Esophagus squamous epithelium (tissue), 5 donors: ENCODE measurements at regions not wholly inside any gene's neighbourhood (a gene's known extent, or its start where the extent isn't known, plus 50 kb on each side); places are given as distances from the start of the nearest gene placed in this dataset.

Source experiments
- DNase-seq: peaks from one replicate; lab custom pipeline; 2025; lab: John Stamatoyannopoulos, UW
- H3K27ac ChIP-seq, 4 donors: fragments of 200-600 bp; sonication (generic); one replicate each; pipeline ENCODE4 v1.5.1; 2016 to 2019; ENCODE audit warnings: mild to moderate bottlenecking in 1 of 4
- H3K27me3 ChIP-seq, 4 donors: fragments of 200-600 bp; sonication (generic); 1 replicate in 3 of 4; 2 replicates in 1 of 4; pipeline versions ENCODE4 v1.5.1 to v1.6.0; 2017 to 2021; ENCODE audit warnings: antibody characterized with exemption in 1 of 4
- H3K36me3 ChIP-seq, 3 donors: fragments of 200-600 bp; sonication (generic); one replicate each; pipeline ENCODE4 v1.5.1; 2016 to 2019
- H3K4me1 ChIP-seq, 3 donors: fragments of 200-600 bp; sonication (generic); one replicate each; pipeline ENCODE4 v1.5.1; 2017 to 2019
- H3K4me3 ChIP-seq, 4 donors: fragments of 200-600 bp; sonication (generic); 1 replicate in 3 of 4; 2 replicates in 1 of 4; pipeline ENCODE4 v1.5.1; 2016 to 2019; ENCODE audit warnings: mild to moderate bottlenecking in 2 of 4, moderate library complexity in 1 of 4
- H3K9me3 ChIP-seq, 3 donors: fragments of 200-600 bp; sonication (generic); one replicate each; pipeline ENCODE4 v1.5.1; 2016 to 2019
- POLR2A ChIP-seq, 4 donors: fragments of 450-650 bp; IDR thresholded peaks; one replicate each; pipeline ENCODE4 v1.6.1; 2017; ENCODE audit warnings: antibody characterized with exemption in 4 of 4, mild to moderate bottlenecking in 4 of 4, moderate library complexity in 3 of 4
- WGBS, 2 donors: methylation state at CpG; one replicate each; pipeline ENCODE4 v1.1.5; 2018; 5-methylcytosine and 5-hydroxymethylcytosine counted together
- intact Hi-C: fragments of 100-400 bp; cut with DNase I; formaldehyde crosslinking; loops from one replicate; pipeline ENCODE4 v1.15.0; 2022
- TF ChIP-seq, protein P1 (sequence below), 6 experiments: fragments of 450-650 bp in 4 of 6; fragments of 200-600 bp in 2 of 6; sonication (generic) in 2 of 6; IDR thresholded peaks; one replicate each; pipeline ENCODE4 v1.5.1; 2016 to 2019; ENCODE audit warnings: antibody characterized with exemption in 6 of 6, mild to moderate bottlenecking in 4 of 6, moderate library complexity in 4 of 6
- donor health status: DM: yes; HTN: yes; CAD: no.

DNA sequence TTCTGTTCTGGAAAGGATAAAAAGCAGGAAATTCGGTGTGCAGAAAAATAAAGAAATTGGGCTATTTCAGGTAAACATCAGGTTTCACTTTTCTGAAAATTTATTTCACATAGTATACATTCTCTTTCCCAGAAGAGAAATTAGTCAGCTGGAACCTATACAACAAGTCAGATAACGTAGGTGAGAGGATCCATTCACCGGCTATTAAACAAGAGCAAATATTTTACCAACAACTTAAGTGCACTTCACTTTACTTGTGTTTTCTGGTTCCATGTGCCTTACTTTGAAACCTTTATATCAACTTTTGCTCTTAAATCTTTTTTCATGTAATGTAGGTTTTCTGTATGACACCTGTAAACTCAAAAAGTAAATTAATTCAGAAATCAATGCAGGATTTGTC is 839.7 kb downstream of the CDH11 start:
- Histone ChIP-seq H3K4me3 (no peak overlapping the region), H3K36me3 (no peaks in the 10 kb centered on the region), H3K4me1 (no peaks in the 10 kb centered on the region), H3K27ac (no peak overlapping the region), H3K9me3 (no peaks in the 10 kb centered on the region), H3K27me3 (no peaks in the 10 kb centered on the region)
- WGBS, 2 donors: 54 to 59% methylated on average over 3 of the region's 3 CpGs
- DNase-seq: no peak
- TF ChIP-seq, protein P1, sequence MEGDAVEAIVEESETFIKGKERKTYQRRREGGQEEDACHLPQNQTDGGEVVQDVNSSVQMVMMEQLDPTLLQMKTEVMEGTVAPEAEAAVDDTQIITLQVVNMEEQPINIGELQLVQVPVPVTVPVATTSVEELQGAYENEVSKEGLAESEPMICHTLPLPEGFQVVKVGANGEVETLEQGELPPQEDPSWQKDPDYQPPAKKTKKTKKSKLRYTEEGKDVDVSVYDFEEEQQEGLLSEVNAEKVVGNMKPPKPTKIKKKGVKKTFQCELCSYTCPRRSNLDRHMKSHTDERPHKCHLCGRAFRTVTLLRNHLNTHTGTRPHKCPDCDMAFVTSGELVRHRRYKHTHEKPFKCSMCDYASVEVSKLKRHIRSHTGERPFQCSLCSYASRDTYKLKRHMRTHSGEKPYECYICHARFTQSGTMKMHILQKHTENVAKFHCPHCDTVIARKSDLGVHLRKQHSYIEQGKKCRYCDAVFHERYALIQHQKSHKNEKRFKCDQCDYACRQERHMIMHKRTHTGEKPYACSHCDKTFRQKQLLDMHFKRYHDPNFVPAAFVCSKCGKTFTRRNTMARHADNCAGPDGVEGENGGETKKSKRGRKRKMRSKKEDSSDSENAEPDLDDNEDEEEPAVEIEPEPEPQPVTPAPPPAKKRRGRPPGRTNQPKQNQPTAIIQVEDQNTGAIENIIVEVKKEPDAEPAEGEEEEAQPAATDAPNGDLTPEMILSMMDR (IDR thresholded peaks at IDR 0.05): no peak
- no peak for TF ChIP-seq POLR2A (IDR thresholded peaks at IDR 0.05)
- intact Hi-C loops: no loop called here

DNA sequence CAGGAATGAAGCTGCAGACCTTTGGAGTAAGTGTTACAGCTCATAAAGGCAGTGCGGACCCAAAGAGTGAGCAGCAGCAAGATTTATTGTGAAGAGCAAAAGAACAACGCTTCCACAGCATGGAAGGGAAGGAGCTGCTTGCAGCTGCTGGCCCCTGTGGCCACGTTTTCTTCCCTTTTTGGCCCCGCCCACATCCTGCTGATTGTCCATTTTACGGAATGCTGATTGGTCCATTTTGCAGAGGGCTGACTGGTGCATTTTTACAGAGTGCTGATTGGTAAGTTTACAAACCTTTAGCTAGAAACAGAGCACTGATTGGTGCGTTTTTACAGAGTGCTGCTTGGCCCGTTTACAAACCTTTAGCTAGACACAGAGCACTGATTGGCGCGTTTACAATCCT is 841.5 kb downstream of the CDH11 start:
- Histone ChIP-seq H3K4me1 (no peaks in the 10 kb centered on the region), H3K9me3 (no peaks in the 10 kb centered on the region), H3K4me3 (no peak overlapping the region), H3K27ac (no peak overlapping the region), H3K36me3 (no peaks in the 10 kb centered on the region), H3K27me3 (no peaks in the 10 kb centered on the region)
- TF ChIP-seq POLR2A (IDR thresholded peaks at IDR 0.05): no peak
- TF ChIP-seq, protein P1 (IDR thresholded peaks at IDR 0.05): no peak
- intact Hi-C loops: no loop called here
- 65 to 69% methylated on average over 7 to 9 of the region's 9 CpGs for WGBS, 2 donors
- DNase-seq: no peak

DNA sequence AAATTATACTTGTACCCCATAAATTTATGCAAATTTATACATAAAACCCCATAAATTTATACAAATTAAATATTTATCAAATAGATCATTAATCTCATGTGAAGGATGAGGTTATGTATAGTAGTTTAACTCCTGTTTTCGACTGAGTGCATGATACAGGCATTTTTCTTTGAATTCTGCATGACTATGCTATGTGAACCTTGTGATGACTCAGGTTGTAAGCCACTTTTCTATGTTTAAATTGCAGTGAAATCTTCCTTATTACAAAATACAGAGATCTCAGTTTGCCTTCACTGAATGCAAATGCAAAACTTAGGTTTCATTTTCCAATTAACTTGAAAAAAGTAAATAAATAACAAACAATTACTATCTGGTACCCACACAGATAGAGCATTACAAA is 843.7 kb downstream of the CDH11 start:
- intact Hi-C loops: no loop called here

DNA sequence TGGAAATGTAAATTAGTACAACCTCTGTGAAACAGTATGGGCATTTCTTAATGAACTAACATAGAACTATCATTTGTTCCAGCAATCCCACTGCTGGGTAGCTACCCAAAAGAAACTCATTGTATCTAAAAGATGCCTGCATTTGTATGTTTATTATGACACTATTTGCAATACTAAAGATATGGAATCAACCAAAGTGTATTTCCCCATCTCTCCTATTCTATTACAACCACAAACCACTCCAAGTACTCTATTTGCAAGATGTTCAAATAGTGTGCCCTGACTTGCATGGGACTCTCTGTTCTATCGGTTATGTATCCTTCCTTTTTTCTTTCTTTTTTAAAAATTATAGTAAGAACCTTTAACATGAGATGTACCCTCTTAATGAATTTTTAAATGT is 845.2 kb downstream of the CDH11 start:
- Histone ChIP-seq H3K4me3 (no peak overlapping the region), H3K27ac (no peak overlapping the region), H3K27me3 (no peaks in the 10 kb centered on the region), H3K36me3 (no peaks in the 10 kb centered on the region), H3K9me3 (no peaks in the 10 kb centered on the region), H3K4me1 (no peaks in the 10 kb centered on the region)
- TF ChIP-seq, protein P1 (IDR thresholded peaks at IDR 0.05): no peak
- no peak for TF ChIP-seq POLR2A (IDR thresholded peaks at IDR 0.05)
- WGBS, 2 donors: 86 to 93% methylated on average over 1 of the region's 1 CpG
- no peak for DNase-seq
- intact Hi-C loops: no loop called here

More for the DNA sequence above, 843.7 kb downstream of the CDH11 start:
- Histone ChIP-seq H3K9me3 (no peaks in the 10 kb centered on the region), H3K4me1 (no peaks in the 10 kb centered on the region), H3K27ac (no peak overlapping the region), H3K36me3 (no peaks in the 10 kb centered on the region), H3K4me3 (no peak overlapping the region), H3K27me3 (no peaks in the 10 kb centered on the region)
- WGBS, 2 donors: 33 to 60% methylated on average over 1 of the region's 1 CpG
- DNase-seq: no peak
- TF ChIP-seq, protein P1 (IDR thresholded peaks at IDR 0.05): no peak
- no peak for TF ChIP-seq POLR2A (IDR thresholded peaks at IDR 0.05)

DNA sequence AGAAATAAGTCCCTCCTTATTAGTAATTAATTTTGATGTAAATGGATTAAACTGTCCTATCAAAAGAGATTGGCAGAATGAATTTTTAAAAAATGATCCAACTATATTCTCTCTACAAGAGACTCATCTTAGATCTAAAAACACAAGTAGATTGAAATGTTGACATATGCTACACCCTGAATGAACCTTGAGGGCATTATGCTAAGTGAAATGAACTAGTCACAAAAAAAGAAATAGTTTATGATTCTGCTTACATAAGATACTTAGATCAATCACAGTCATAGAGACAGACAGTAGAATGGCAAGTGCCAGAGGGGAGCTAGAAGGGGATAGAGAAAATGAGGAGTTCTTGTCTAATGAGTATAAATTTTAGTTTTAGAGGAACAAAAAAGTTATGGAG is 849.8 kb downstream of the CDH11 start:
- H3K4me3 ChIP-seq: no peak overlapping the region
- intact Hi-C loops: no loop called here
- no peak for TF ChIP-seq POLR2A (IDR thresholded peaks at IDR 0.05)
- TF ChIP-seq, protein P1 (IDR thresholded peaks at IDR 0.05): no peak
- no peaks in the 10 kb centered on the region for H3K27me3 ChIP-seq
- H3K9me3 ChIP-seq: no peaks in the 10 kb centered on the region
- H3K4me1 ChIP-seq: no peaks in the 10 kb centered on the region
- no peaks in the 10 kb centered on the region for H3K36me3 ChIP-seq
- no peak overlapping the region for H3K27ac ChIP-seq
- no peak for DNase-seq
